SK-N-MC (cell line): ENCODE measurements at regions not wholly inside any gene's neighbourhood (a gene's known extent, or its start where the extent isn't known, plus 50 kb on each side); places are given as distances from the start of the nearest gene placed in this dataset.

Experiments used
- EZH2 ChIP-seq: fragments of 200-600 bp; sonication (generic); IDR thresholded peaks from one replicate; pipeline ENCODE4 v1.6.1; 2017; ENCODE audit warnings: antibody characterized with exemption
- POLR2AphosphoS5 ChIP-seq: IDR thresholded peaks from 2 replicates; pipeline ENCODE4 v1.6.1; 2012; ENCODE audit warnings: mild to moderate bottlenecking, low read depth, low read length, borderline replicate concordance

DNA sequence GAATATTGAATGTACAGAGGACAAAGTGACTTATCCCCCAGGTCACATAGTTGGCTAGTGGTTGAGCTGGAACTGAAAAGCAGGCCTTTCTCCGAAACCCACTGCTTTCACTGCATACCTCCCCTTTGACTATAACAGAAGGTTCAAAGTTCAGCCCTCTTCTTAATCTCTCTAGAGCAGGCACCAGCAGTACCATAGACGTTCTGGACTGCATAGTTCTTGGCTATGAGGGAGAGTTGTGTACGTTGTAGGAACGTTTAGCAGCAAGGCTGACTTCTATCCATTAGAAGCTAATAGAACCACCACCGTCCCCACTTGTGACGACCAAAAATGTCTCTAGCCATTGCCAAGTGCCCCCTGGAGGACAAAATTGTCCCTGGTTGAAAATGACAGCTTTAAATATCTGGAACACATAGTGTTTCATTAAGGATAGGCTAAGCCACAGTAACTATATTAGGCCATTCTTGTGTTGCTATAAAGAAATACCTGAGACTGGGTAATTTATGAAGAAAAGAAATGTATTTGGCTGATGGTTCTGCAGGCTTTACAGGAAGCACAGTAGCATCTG is 123.8 kb upstream of the MTHFD1L start:
- TF ChIP-seq POLR2AphosphoS5 (no peak), EZH2 (no peak)
